Stomach (tissue), 8 donors: ENCODE measurements at regions not wholly inside any gene's neighbourhood (a gene's known extent, or its start where the extent isn't known, plus 50 kb on each side); places are given as distances from the start of the nearest gene placed in this dataset.

Source experiments
- DNase-seq, 2 donors: peaks; one replicate each; pipeline versions ENCODE4 v3.0.0 to v3.0.0-alpha.2; 2013 to 2019
- H3K27ac ChIP-seq, 5 donors: fragments of 200-600 bp in 4 of 5; sonication (generic) in 4 of 5; one replicate each; pipeline ENCODE4 v1.5.1; 2013 to 2019; ENCODE audit warnings: mild to moderate bottlenecking in 1 of 5, moderate library complexity in 1 of 5
- H3K27me3 ChIP-seq, 3 donors: fragments of 200-600 bp; sonication (generic); one replicate each; pipeline ENCODE4 v1.5.1; 2017 to 2019; ENCODE audit warnings: mixed run types in 1 of 3
- H3K36me3 ChIP-seq, 4 donors: fragments of 200-600 bp; sonication (generic); 1 replicate in 3 of 4; 2 replicates in 1 of 4; pipeline ENCODE4 v1.5.1; 2016 to 2019
- H3K4me1 ChIP-seq, 4 donors: fragments of 200-600 bp; sonication (generic); one replicate each; pipeline ENCODE4 v1.5.1; 2016 to 2019
- H3K4me3 ChIP-seq, 4 donors: fragments of 200-600 bp; sonication (generic) in 3 of 4; one replicate each; pipeline ENCODE4 v1.5.1; 2016 to 2019; ENCODE audit warnings: mild to moderate bottlenecking in 1 of 4
- H3K9me3 ChIP-seq, 4 donors: fragments of 200-600 bp; sonication (generic); one replicate each; pipeline ENCODE4 v1.5.1; 2016 to 2019
- EP300 ChIP-seq: sonication (generic); formaldehyde crosslinking; IDR thresholded peaks from one replicate; pipeline ENCODE4 v1.6.1; 2017; ENCODE audit warnings: antibody characterized with exemption
- POLR2A ChIP-seq, 4 donors: fragments of 450-650 bp; IDR thresholded peaks; one replicate each; pipeline ENCODE4 v1.6.1; 2016; ENCODE audit warnings: antibody characterized with exemption in 4 of 4, control low read depth in 2 of 4, mild to moderate bottlenecking in 1 of 4, moderate library complexity in 1 of 4
- POLR2AphosphoS5 ChIP-seq, 3 donors: sonication (generic); formaldehyde crosslinking; IDR thresholded peaks; one replicate each; pipeline ENCODE4 v1.6.1; 2016; ENCODE audit warnings: antibody characterized with exemption in 3 of 3
- WGBS, 5 donors: extraction: QIAGEN DNeasy Blood & Tissue Kit in 3 of 5; methylation state at CpG; one replicate each; pipeline versions ENCODE4 v1.1.5 to v1.1.7; 2013 to 2018; 5-methylcytosine and 5-hydroxymethylcytosine counted together
- intact Hi-C: fragments of 100-400 bp; cut with DNase I; formaldehyde crosslinking; loops from one replicate; pipeline ENCODE4 v1.15.1; 2023; ENCODE audit warnings: low total_unique reads
- TF ChIP-seq, protein P1 (sequence below), 7 experiments: fragments of 450-650 bp in 4 of 7; fragments of 200-600 bp in 3 of 7; sonication (generic) in 3 of 7; IDR thresholded peaks; one replicate each; pipeline ENCODE4 v1.5.1; 2016 to 2019; ENCODE audit warnings: antibody characterized with exemption in 7 of 7, control low read depth in 2 of 7, mild to moderate bottlenecking in 1 of 7
- donor health status: healthy with polysubstance abuse.
- donor health status: Bipolar disorder and iron deficiency.
- donor health status: healthy.

DNA sequence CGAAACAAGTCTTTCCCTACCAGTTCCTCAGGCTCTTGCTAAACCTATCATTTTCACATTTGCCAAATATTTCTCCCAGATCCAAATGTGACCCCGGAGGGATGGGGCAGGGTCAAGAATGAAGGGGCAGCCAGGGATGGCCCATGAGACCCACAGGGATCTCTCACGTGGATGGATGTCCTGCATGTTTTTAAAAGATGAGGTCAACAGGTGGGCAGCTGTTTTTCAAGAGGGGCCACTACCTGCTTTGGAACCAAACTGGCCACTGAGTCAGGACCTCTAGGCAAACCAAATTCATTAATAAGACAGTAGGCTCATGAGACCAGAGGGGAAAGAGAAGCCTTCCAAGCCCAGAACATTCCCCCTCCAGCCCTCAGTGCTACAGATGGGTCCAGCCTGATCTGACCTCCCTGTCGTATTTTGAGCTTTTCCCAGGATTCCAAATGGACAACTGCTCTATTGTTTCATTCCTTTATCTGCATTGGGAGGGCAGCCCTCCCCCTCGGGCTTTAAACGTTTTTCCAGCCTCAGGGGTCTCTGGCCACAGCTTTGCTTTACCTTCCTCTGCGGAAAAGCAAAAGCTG is 252.5 kb upstream of the IRF2BP2 start:
- peaks cover 0 to 6% (median 0%) of the 10 kb centered on the region in 4 donors for H3K9me3 ChIP-seq
- H3K27ac ChIP-seq, result peak overlapping the region; percentile 42 to 79 (median 73)
- H3K36me3 ChIP-seq, result no peaks in the 10 kb centered on the region
- H3K4me3 ChIP-seq, result peak overlapping the region in 1 of 4 donors; percentile 7
- peaks cover 13 to 49% (median 35%) of the 10 kb centered on the region in 4 donors for H3K4me1 ChIP-seq
- TF ChIP-seq POLR2AphosphoS5 (IDR thresholded peaks at IDR 0.05) (no peak), POLR2A (IDR thresholded peaks at IDR 0.05) (no peak), EP300 (no peak)
- TF ChIP-seq, protein P1, sequence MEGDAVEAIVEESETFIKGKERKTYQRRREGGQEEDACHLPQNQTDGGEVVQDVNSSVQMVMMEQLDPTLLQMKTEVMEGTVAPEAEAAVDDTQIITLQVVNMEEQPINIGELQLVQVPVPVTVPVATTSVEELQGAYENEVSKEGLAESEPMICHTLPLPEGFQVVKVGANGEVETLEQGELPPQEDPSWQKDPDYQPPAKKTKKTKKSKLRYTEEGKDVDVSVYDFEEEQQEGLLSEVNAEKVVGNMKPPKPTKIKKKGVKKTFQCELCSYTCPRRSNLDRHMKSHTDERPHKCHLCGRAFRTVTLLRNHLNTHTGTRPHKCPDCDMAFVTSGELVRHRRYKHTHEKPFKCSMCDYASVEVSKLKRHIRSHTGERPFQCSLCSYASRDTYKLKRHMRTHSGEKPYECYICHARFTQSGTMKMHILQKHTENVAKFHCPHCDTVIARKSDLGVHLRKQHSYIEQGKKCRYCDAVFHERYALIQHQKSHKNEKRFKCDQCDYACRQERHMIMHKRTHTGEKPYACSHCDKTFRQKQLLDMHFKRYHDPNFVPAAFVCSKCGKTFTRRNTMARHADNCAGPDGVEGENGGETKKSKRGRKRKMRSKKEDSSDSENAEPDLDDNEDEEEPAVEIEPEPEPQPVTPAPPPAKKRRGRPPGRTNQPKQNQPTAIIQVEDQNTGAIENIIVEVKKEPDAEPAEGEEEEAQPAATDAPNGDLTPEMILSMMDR (IDR thresholded peaks at IDR 0.05), result no peak
- WGBS, 5 donors, result 45 to 55% (median 51%) methylated on average over 7 of the region's 7 CpGs
- DNase-seq, result no peak
- intact Hi-C loops, result no loop called here
- no peaks in the 10 kb centered on the region for H3K27me3 ChIP-seq

DNA sequence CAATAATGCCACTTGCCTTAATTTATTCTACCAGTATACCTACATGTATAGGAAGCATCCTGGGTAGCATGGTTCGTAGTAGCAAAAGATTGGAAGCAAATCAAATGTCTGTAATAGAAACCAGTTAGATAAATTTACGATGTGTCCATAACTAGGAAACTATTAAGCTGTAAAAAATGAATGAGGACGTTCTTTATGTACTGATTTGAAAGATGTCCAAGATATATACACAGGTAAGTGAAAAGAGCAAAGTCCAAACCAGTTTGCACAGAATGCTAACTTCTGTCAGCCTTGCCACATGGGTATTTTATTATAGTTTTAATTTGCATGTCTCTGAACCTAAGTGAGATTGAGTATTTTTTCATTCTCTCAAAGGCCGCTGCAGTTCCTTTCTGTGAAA is 251.8 kb upstream of the IRF2BP2 start:
- H3K27me3 ChIP-seq, result no peaks in the 10 kb centered on the region
- TF ChIP-seq POLR2AphosphoS5 (IDR thresholded peaks at IDR 0.05) (no peak), EP300 (no peak), POLR2A (IDR thresholded peaks at IDR 0.05) (no peak)
- TF ChIP-seq, protein P1 (IDR thresholded peaks at IDR 0.05), result no peak
- H3K27ac ChIP-seq, result peak overlapping the region in 4 of 5 donors; percentile 56 to 79 (median 68)
- peaks cover 13 to 42% (median 28%) of the 10 kb centered on the region in 4 donors for H3K4me1 ChIP-seq
- no peak overlapping the region for H3K4me3 ChIP-seq
- no peak for DNase-seq
- H3K9me3 ChIP-seq, result peaks cover 0 to 6% (median 0%) of the 10 kb centered on the region in 4 donors
- intact Hi-C loops, result no loop called here
- H3K36me3 ChIP-seq, result no peaks in the 10 kb centered on the region
- WGBS, 5 donors, result 36 to 57% (median 45%) methylated on average over 4 of the region's 4 CpGs

DNA sequence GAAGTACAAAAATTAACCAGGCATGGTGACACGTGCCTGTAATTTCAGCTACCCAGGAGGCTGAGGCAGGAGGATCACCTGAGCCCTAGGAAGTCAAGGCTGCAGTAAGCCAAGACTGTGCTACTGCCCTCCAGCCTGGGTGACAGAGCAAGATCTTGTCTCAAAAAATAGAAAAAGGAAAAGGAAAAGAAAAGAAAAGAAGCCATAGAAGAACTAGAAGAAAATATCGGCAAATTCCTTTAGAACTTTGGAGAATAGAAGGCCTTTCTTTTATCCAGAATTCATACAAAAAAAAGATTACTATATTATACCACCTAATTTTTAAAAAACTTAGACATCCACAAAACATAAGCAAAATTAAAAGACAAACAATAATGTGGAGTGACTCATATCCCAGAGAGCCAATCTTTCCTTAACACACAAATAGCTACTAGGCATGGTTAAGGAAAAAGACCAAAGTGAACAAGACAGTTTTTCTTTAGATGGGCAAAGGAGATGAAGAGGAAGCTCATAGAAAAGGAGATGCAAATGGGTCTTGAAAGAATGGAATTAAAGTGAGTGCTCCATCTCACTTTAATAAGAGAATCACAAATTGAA is 251.1 kb upstream of the IRF2BP2 start:
- Histone ChIP-seq H3K4me1 (peaks cover 13 to 35% (median 23%) of the 10 kb centered on the region in 4 donors), H3K9me3 (peaks cover 0 to 6% (median 0%) of the 10 kb centered on the region in 4 donors), H3K4me3 (no peak overlapping the region), H3K36me3 (no peaks in the 10 kb centered on the region), H3K27me3 (no peaks in the 10 kb centered on the region), H3K27ac (peak overlapping the region in 4 of 5 donors; percentile 13 to 79 (median 48))
- WGBS, 5 donors, result 93 to 99% (median 97%) methylated on average over 2 of the region's 2 CpGs
- TF ChIP-seq POLR2AphosphoS5 (IDR thresholded peaks at IDR 0.05) (no peak), POLR2A (IDR thresholded peaks at IDR 0.05) (no peak), EP300 (no peak)
- TF ChIP-seq, protein P1 (IDR thresholded peaks at IDR 0.05), result no peak
- intact Hi-C loops, result no loop called here
- DNase-seq, result no peak

DNA sequence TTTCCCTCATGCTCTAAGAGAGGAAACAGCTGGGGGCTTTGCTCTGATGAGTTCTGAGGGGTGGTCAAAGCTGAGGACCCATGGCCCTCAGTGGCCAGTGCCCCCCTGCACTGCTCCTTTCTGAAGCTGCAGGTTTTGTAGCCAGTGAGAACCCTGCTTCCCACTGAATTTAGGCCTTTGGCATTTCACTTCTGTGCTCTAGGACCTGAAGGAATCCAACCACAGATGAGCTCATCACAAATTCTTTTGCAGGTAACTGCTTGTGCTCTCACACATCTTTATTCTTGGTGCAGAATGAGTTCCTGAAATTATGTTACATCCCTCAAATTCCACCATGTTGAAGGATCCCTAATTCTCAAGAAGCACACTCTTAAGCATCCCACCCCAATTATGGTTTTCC is 248.7 kb upstream of the IRF2BP2 start:
- Histone ChIP-seq H3K36me3 (no peaks in the 10 kb centered on the region), H3K4me3 (no peak overlapping the region), H3K9me3 (peaks cover 0 to 6% (median 0%) of the 10 kb centered on the region in 4 donors), H3K27ac (no peak overlapping the region), H3K4me1 (peaks cover 13 to 24% (median 18%) of the 10 kb centered on the region in 4 donors), H3K27me3 (no peaks in the 10 kb centered on the region)
- intact Hi-C loops, result no loop called here
- no peak for TF ChIP-seq POLR2AphosphoS5 (IDR thresholded peaks at IDR 0.05)
- TF ChIP-seq EP300, result no peak
- TF ChIP-seq, protein P1 (IDR thresholded peaks at IDR 0.05), result no peak
- TF ChIP-seq POLR2A (IDR thresholded peaks at IDR 0.05), result no peak
- DNase-seq, result no peak
